Left renal cortex interstitium (tissue), 4 donors: ENCODE measurements at regions not wholly inside any gene's neighbourhood (a gene's known extent, or its start where the extent isn't known, plus 50 kb on each side); places are given as distances from the start of the nearest gene placed in this dataset.
A peak's percentile ranks its signal among the peaks of the same experiment; 100 is the strongest.

Experiments
- DNase-seq, 4 donors: peaks; one replicate each; pipeline ENCODE4 v3.0.0-alpha.2; 2013; ENCODE audit warnings: low read depth in 4 of 4, low spot score in 2 of 4, missing footprints in 1 of 4

DNA sequence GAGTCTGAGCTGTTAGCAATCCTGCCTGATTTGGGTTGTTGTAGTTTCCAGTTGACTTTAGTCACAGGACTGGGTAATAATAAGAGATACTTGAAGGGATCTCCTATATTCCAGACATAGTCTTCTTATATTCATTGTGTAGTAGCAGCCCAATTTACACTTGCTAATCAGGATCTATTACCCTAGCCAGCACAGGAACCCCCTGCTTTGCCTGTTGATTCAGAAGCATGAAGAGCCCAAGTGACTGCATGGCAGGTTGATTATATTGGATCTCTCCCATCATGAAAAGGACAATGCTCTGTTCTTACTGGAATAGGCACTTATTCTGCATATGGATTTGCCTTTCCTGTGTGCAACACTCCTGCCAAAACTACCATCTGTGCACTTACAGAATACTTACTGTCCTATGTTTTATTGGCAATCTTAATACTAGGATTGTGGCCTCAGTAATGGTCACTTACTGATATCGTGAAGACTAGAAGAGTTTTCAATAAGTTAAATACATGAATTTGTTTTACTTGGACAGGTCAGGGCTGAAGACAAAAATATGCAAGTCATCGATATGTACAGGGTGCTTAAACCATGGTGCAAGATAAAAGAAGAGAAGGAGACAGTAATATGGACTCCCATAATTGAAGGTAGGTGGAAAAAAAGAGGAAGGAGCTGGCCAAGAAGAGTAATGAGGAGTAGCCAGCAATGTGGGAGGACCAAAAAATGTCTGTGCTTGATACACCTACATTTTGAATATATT, 304.1 kb downstream of the MCTP2 start:
- no peak for DNase-seq

- no peak for DNase-seq
Measured at GRCh38 chr15:94536549-94536948, 305.2 kb downstream of the MCTP2 start.

- no peak for DNase-seq
Measured at GRCh38 chr15:94538280-94538679, 306.9 kb downstream of the MCTP2 start.

- DNase-seq, result no peak
Measured at GRCh38 chr15:94542391-94542790, 311.0 kb downstream of the MCTP2 start.

DNA sequence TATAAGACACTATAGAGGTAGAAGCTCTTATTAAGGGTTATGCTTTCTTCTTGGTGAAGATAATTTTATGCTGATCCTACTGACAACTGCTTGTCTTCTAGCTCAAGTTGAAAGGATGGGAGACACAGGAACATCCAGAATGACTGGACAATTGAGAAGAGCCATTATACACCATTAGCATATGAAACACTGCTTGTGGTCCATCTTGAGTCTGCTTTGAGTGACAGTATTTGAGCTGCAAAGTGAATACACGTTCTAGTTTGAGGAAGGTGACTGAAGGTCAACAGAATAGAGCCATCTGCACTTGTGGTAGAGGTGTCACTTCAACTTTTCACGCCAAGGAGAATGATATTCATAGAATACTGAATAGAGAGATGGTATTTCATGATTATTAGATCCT, 315.4 kb downstream of the MCTP2 start:
- no peak for DNase-seq

- no peak for DNase-seq
Measured at GRCh38 chr15:94547711-94548110, 316.4 kb downstream of the MCTP2 start.

- no peak for DNase-seq
Measured at GRCh38 chr15:94555841-94556519, 324.6 kb downstream of the MCTP2 start.

DNA sequence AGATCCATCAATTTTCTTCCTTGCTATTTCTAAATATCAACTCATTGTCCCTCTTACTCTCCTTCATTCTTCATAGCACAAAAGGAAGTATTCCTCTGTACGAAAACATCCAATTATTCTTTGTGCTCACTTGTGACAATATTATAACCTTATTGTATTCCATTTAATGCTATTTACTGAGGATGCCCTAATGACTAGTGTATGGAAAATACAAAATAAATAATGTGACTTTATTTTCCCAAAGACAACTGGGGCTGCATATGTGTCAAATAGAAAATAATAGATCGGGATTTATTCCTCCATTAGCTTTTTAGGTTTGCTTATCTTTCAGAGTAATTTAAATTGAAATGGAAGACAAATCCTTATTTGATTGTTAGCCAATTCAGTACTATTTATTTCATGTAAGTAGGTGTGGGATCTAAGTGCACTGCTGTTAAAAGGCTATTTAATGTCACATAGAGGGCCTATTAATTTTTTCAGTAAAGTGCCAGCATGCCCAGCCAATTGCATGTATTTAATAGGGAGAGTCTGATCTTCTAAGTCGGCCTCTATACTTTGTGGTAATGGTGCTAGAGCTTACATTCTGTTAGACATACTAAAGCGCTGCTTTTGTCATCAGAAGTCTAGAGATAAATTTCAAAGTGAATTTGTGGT, 329.8 kb downstream of the MCTP2 start:
- DNase-seq, result no peak

DNA sequence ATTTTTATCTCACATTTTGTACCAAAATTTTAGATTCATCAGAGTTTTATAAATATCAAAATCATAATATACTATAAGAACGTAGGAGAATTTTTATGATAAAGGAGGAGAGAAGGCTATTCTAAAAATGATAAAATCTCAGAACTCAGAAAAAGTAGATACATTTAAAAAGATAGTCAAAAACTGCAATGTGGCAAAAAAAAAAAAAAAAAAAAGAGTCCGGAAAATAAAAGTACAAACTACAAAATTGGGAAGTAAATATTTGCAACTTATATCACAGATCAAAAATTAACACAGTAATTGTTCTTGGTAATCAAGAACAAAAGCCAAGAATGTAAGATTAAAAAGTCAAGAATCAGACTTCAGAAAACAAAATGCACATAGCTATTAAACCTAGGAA, 332.1 kb downstream of the MCTP2 start:
- no peak for DNase-seq

- no peak for DNase-seq
Measured at GRCh38 chr15:94576889-94577533, 345.6 kb downstream of the MCTP2 start.

GRCh38 chr15:94579286-94579685, 347.9 kb downstream of the MCTP2 start:
- no peak for DNase-seq

DNA sequence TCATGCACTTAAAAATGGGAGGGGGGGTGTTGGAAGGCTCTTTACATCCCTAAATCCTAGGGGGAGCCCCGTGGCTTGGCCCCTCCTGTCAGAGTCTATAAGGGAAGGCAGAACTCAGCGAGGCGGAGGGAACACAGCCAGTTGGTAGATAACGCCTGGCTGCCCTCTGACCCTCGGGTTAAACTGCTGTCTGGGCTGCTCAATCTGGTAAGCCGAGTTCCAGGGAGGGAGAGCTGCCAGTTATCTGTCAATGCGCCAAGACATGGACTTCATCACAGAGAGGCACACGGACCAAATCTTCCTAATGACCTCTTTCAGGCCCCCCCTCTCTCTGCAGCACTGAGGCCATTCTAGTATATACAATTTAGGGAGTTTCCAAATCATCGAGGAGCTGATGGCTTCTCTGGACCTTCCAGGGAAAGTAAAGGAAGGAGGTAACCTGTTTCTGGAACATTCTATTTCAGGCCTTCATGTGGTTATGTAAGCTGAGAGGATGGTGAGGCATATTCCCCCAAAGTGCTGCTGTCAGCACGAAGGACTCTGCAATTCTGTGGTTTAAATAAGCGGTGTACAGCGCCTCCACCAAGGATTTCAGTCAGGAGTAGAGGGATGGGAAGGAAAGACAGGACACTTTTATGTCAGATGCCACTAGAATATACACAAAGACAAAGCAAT, 349.0 kb downstream of the MCTP2 start:
- no peak for DNase-seq

- peak in 2 of 4 donors; percentile 46 to 51 for DNase-seq
Measured at GRCh38 chr15:94582368-94582767, 351.0 kb downstream of the MCTP2 start.

DNA sequence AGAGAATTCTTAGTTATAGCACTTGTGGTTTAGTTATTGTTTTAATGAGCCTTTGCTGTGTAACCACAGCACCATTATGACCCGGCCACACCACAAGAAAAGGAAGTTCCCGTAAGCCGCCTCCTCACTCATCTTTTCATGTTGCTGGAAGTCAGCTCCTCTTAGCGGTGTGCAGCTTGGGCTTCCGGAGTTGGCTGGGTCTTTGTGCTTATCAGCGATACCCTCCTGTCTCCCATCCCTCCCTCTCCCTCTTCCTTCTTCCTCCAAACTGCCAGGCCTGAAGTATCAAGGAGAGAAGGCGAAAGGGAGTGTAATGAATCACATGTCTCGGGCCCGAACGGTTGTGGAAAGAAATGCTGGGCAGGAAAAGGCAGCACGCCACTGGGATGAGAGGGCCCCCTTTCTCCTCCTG, 353.5 kb downstream of the MCTP2 start:
- no peak for DNase-seq

- DNase-seq, result no peak
Measured at GRCh38 chr15:94586099-94586498, 354.7 kb downstream of the MCTP2 start.

DNA sequence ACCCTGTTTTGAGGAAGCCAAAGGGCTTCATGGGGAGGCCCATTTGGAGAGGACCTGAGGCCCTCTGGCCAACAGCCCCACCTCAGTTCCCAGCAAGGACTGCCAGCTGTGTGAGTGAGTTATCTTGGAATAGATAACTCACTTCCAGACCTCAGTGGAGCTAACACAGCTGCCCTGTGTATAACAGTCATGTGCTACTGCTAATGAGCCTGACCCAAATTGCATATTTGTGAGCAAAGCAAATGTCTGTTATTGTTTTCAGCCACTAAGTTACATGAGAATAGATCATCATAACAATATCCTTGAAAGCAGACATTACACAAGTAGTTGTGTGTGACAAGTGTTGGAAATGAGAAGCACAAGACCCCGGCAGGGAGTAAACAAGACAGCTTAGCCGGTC, 355.8 kb downstream of the MCTP2 start:
- DNase-seq, result no peak

GRCh38 chr15:94588993-94589392, 357.6 kb downstream of the MCTP2 start:
- DNase-seq, result no peak

DNA sequence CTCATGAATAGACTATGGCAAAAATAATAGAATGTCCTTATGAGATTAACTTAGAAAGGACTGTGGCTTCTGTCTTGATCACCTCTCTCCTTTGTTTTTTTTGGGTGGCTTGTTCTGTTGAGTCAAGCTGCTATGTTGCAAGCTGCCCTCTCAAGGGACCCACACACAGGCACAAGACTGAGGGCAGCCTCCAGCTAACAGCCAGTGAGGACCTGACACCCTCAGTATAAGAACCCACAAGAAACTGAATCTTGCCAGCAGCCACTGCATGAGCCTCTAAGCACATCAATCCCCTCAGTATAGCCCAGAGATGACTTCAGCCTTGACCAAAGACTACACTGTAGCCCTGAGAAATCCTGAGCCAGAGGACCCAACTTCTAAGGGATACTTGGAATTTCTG, 361.1 kb downstream of the MCTP2 start:
- DNase-seq, result no peak

DNA sequence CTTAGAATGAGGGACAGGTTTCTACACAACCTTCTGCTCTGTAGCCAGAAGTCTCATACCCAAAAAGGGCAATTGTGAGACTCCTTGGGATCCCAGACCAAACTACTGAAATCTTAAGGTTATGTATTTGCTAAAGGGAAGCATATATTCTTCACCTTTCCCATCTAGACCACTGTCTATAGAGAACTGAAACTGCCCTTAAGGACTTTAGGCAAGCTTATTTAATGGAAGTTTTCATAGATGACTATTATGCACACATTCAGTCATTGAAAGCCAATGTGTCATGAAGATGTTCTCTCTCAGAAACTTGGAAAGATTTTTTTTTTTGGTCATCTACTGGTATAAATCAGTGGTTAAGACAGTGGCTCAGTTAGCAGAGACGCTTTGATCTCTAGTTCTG, 365.3 kb downstream of the MCTP2 start:
- no peak for DNase-seq

GRCh38 chr15:94600505-94600904, 369.1 kb downstream of the MCTP2 start:
- no peak for DNase-seq
